HCT116 (cell line): ENCODE measurements at regions not wholly inside any gene's neighbourhood (a gene's known extent, or its start where the extent isn't known, plus 50 kb on each side); places are given as distances from the start of the nearest gene placed in this dataset.

ENCODE experiments used
- ATAC-seq: fragments of 200-7000 bp; cut with Tn5 transposase; 2 replicates; pipeline ENCODE4 v1.9.1; 2020; ENCODE audit warnings: mild to moderate bottlenecking, moderate library complexity
- BruUV-seq: library from RNA; stranded (reverse); fragments of 400-500 nt; replicated peaks from 2 replicates; lab custom pipeline; 2021; lab: Mats Ljungman, UMichigan
- CTCF ChIA-PET: fragments of 300-600 bp; sonication (Branson Sonifier 250); formaldehyde crosslinking; loops from one replicate; lab custom pipeline; 2021; ENCODE audit warnings: antibody characterized with exemption; lab: Charles Lee
- POLR2A ChIA-PET: fragments of 300-600, 350-600 bp; sonication (Branson Sonifier 250); formaldehyde crosslinking; loops from one replicate; lab custom pipeline; 2021; ENCODE audit warnings: antibody characterized with exemption; lab: Charles Lee
- RAD21 ChIA-PET, 2 experiments: fragments of 300-600 bp; sonication (Branson Sonifier 250); formaldehyde crosslinking; loops; one replicate each; lab custom pipeline; 2023; ENCODE audit warnings: low total read pairs in 2 of 2; ENCODE audit not compliant: uncharacterized antibody in 2 of 2, unreplicated experiment in 2 of 2, low non-redundant PET in 1 of 2; lab: Charles Lee
- DNase-seq: peaks from one replicate; pipeline ENCODE4 v3.0.0-alpha.2; 2010; ENCODE audit warnings: low read depth, low spot score
- H2AFZ ChIP-seq: fragments of 200-600 bp; shearing (Covaris generic), sonication (generic); 2 replicates; pipeline ENCODE4 v1.6.1; 2017; ENCODE audit warnings: low read depth, mixed run types, mixed read lengths, antibody characterized with exemption, low read length; ENCODE audit not compliant: poor library complexity, severe bottlenecking
- H3K27ac ChIP-seq: 2 replicates; pipeline ENCODE4 v1.5.1; 2012; ENCODE audit warnings: low read depth, low read length
- H3K27me3 ChIP-seq: fragments of 200-600 bp; sonication (generic); 2 replicates; pipeline ENCODE4 v1.6.1; 2016; ENCODE audit warnings: mixed run types, low read length, mixed read lengths; ENCODE audit not compliant: insufficient read depth
- H3K36me3 ChIP-seq, 2 experiments: fragments of 200-500 bp in 1 of 2; fragments of 200-600 bp in 1 of 2; sonication (Bioruptor generic) in 1 of 2; sonication (generic) in 1 of 2; 2 replicates each; pipeline versions ENCODE4 v1.5.1 to v1.6.1; 2014 to 2016; ENCODE audit warnings: low read length in 2 of 2, inconsistent platforms in 1 of 2, mixed read lengths in 1 of 2, mixed run types in 1 of 2; ENCODE audit not compliant: insufficient read depth in 2 of 2, control insufficient read depth in 1 of 2
- H3K4me1 ChIP-seq, 2 experiments: fragments of 200-600 bp in 1 of 2; sonication (generic) in 1 of 2; 2 replicates each; pipeline versions ENCODE4 v1.5.1 to v1.6.1; 2012 to 2017; ENCODE audit warnings: low read length in 2 of 2, inconsistent platforms in 1 of 2, mild to moderate bottlenecking in 1 of 2, mixed read lengths in 1 of 2, mixed run types in 1 of 2, moderate library complexity in 1 of 2; ENCODE audit not compliant: insufficient read depth in 2 of 2, control insufficient read depth in 1 of 2
- H3K4me2 ChIP-seq: fragments of 200-600 bp; sonication (generic); 2 replicates; pipeline ENCODE4 v1.6.1; 2017; ENCODE audit warnings: mixed run types, low read length, mixed read lengths
- H3K4me3 ChIP-seq, 2 experiments: fragments of 200-600 bp in 1 of 2; sonication (generic) in 1 of 2; replicated peaks in 1 of 2; 2 replicates each; pipeline ENCODE4 v1.5.1; 2011 to 2016; ENCODE audit warnings: low read length in 2 of 2, control low read depth in 1 of 2, low read depth in 1 of 2, mild to moderate bottlenecking in 1 of 2, mixed read lengths in 1 of 2, mixed run types in 1 of 2
- H3K79me2 ChIP-seq: fragments of 200-600 bp; sonication (generic); 2 replicates; pipeline ENCODE4 v1.6.1; 2017; ENCODE audit warnings: mild to moderate bottlenecking, mixed run types, low read length, moderate library complexity, mixed read lengths; ENCODE audit not compliant: insufficient read depth
- H3K9ac ChIP-seq: fragments of 200-600 bp; sonication (generic); 2 replicates; pipeline ENCODE4 v1.6.1; 2016; ENCODE audit warnings: low read length, mixed read lengths
- H3K9me2 ChIP-seq: fragments of 200-600 bp; sonication (generic), shearing (Covaris generic); 2 replicates; pipeline ENCODE4 v1.6.1; 2017; ENCODE audit warnings: mixed run types, mild to moderate bottlenecking, moderate library complexity; ENCODE audit not compliant: insufficient read depth
- H3K9me3 ChIP-seq, 2 experiments: fragments of 200-500 bp in 1 of 2; fragments of 200-600 bp in 1 of 2; sonication (Bioruptor generic) in 1 of 2; sonication (generic) in 1 of 2; 2 replicates each; pipeline ENCODE4 v1.6.1; 2014 to 2017; ENCODE audit warnings: low read length in 2 of 2, mixed read lengths in 2 of 2, inconsistent platforms in 1 of 2, low read depth in 1 of 2, mild to moderate bottlenecking in 1 of 2, mixed run types in 1 of 2, moderate library complexity in 1 of 2; ENCODE audit not compliant: control insufficient read depth in 1 of 2, insufficient read depth in 1 of 2
- H4K20me1 ChIP-seq: fragments of 200-600 bp; sonication (generic), shearing (Covaris generic); 2 replicates; pipeline ENCODE4 v1.6.1; 2017; ENCODE audit warnings: mixed run types, mild to moderate bottlenecking, moderate library complexity; ENCODE audit not compliant: insufficient read depth
- EGR1 ChIP-seq: IDR thresholded peaks from 2 replicates; pipeline ENCODE4 v1.6.1; 2012; ENCODE audit warnings: low read depth
- EZH2 ChIP-seq: fragments of 200-600 bp; sonication (generic); IDR thresholded peaks from 2 replicates; pipeline ENCODE4 v1.6.1; 2017; ENCODE audit warnings: antibody characterized with exemption, mixed run types
- FOSL1 ChIP-seq: IDR thresholded peaks from 2 replicates; pipeline ENCODE4 v1.6.1; 2012; ENCODE audit warnings: low read depth
- JUND ChIP-seq: IDR thresholded peaks from 2 replicates; pipeline ENCODE4 v1.6.1; 2012
- MAX ChIP-seq: IDR thresholded peaks from 2 replicates; pipeline ENCODE4 v1.6.1; 2012
- POLR2A ChIP-seq: IDR thresholded peaks from 2 replicates; pipeline ENCODE4 v1.7.0; 2011; ENCODE audit warnings: borderline replicate concordance; ENCODE audit not compliant: insufficient read depth, insufficient read length; ENCODE audit errors: extremely low read depth
- POLR2AphosphoS5 ChIP-seq: IDR thresholded peaks from 2 replicates; pipeline ENCODE4 v1.6.1; 2011; ENCODE audit warnings: mild to moderate bottlenecking, low read depth, low read length, moderate library complexity
- RAD21 ChIP-seq: IDR thresholded peaks from 2 replicates; pipeline ENCODE4 v1.6.1; 2012; ENCODE audit warnings: low read depth, mild to moderate bottlenecking
- REST ChIP-seq: IDR thresholded peaks from 2 replicates; pipeline ENCODE4 v1.6.1; 2012; ENCODE audit warnings: low read depth
- TCF7L2 ChIP-seq: IDR thresholded peaks from 2 replicates; pipeline ENCODE4 v1.7.0; 2011; ENCODE audit warnings: borderline replicate concordance, inconsistent platforms; ENCODE audit not compliant: insufficient read depth, insufficient read length; ENCODE audit errors: extremely low read depth
- intact Hi-C: fragments of 100-400 bp; cut with micrococcal nuclease; formaldehyde crosslinking; loops from 2 replicates; pipeline ENCODE4 v1.10.0; 2022

DNA sequence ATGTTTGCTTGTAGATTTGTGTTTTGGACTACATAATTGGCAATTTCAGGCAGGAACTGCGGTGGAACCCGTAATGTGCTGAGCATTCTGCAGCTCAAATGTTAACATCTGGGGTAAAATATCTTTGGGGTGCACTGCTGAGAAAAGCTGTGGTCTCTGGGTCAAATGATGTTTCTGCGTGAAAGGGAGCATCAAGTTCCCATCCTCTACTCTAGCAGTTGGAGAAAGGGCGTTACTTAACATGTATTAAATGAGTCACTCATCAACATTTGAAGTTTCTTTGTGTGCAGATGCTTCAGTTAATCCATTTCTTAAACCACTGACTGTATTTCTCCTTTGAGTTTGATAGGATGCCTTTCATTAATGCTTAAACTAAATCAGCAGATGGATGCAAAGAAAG lies 273.1 kb upstream of the PITRM1 start:
- BruUV-seq: no TSS peak
- DNase-seq: no peak
- no peak overlapping the region for H2AFZ ChIP-seq
- POLR2A ChIA-PET: no interaction called here
- H3K79me2 ChIP-seq: no peaks in the 10 kb centered on the region
- H3K36me3 ChIP-seq: no peaks in the 10 kb centered on the region
- ATAC-seq: no peak
- no peaks in the 10 kb centered on the region for H3K9me2 ChIP-seq
- H3K4me3 ChIP-seq: no peak overlapping the region
- H3K27ac ChIP-seq: no peak overlapping the region
- no peak overlapping the region for H3K4me2 ChIP-seq
- no peaks in the 10 kb centered on the region for H3K27me3 ChIP-seq
- no peak for TF ChIP-seq TCF7L2
- RAD21 ChIA-PET: no interaction called here
- intact Hi-C loops: no loop called here
- no peak overlapping the region for H3K9ac ChIP-seq
- CTCF ChIA-PET: no interaction called here
- H4K20me1 ChIP-seq: no peaks in the 10 kb centered on the region
- H3K9me3 ChIP-seq: no peaks in the 10 kb centered on the region
- no peaks in the 10 kb centered on the region for H3K4me1 ChIP-seq

- RAD21 ChIA-PET: no interaction called here
- intact Hi-C loops: no loop called here
These were observed 269.9 kb upstream of the PITRM1 start for GRCh38 chr10:3442451-3442990.

DNA sequence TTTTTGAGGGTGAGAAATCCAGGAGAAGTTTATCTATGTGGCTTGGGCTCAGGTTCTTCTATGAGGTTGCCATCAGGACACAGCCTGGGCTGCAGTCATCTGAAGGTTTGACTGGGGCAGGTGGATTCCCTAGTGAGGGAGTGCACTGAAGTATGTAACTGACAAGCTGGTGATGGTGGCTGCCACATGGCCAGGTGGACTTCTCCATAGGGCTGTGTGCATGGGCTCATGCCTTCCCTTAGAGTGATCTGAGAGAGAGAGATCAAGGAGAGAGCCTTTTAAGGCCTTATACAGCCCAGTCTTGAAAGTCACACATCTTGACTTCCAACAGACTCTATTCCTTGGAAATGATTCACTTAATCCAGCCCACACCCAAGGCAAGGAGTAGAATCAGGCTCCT lies 266.6 kb upstream of the PITRM1 start:
- H3K4me2 ChIP-seq: no peak overlapping the region
- no peaks in the 10 kb centered on the region for H3K9me3 ChIP-seq
- no TSS peak for BruUV-seq
- ATAC-seq (no peak), DNase-seq (no peak)
- H3K4me3 ChIP-seq: no peak overlapping the region
- H3K36me3 ChIP-seq: no peaks in the 10 kb centered on the region
- ChIA-PET RAD21 (no interaction called here), CTCF (no interaction called here), POLR2A (no interaction called here)
- no peaks in the 10 kb centered on the region for H4K20me1 ChIP-seq
- H3K9ac ChIP-seq: no peak overlapping the region
- no peaks in the 10 kb centered on the region for H3K79me2 ChIP-seq
- intact Hi-C loops: no loop called here
- no peaks in the 10 kb centered on the region for H3K4me1 ChIP-seq
- no peaks in the 10 kb centered on the region for H3K27me3 ChIP-seq
- H3K9me2 ChIP-seq: no peaks in the 10 kb centered on the region
- no peak overlapping the region for H3K27ac ChIP-seq
- H2AFZ ChIP-seq: no peak overlapping the region
- no peak for TF ChIP-seq RAD21
- no peak for TF ChIP-seq POLR2AphosphoS5
- no peak for TF ChIP-seq JUND
- no peak for TF ChIP-seq EGR1
- no peak for TF ChIP-seq FOSL1
- no peak for TF ChIP-seq REST
- no peak for TF ChIP-seq MAX
- no peak for TF ChIP-seq POLR2A

More at GRCh38 chr10:3442451-3442990, 269.9 kb upstream of the PITRM1 start:
- no TSS peak for BruUV-seq
- Histone ChIP-seq H2AFZ (no peak overlapping the region), H3K4me3 (no peak overlapping the region), H4K20me1 (no peaks in the 10 kb centered on the region), H3K4me2 (no peak overlapping the region), H3K27me3 (no peaks in the 10 kb centered on the region), H3K9me2 (no peaks in the 10 kb centered on the region), H3K9ac (no peak overlapping the region), H3K9me3 (no peaks in the 10 kb centered on the region), H3K4me1 (no peaks in the 10 kb centered on the region), H3K79me2 (no peaks in the 10 kb centered on the region), H3K36me3 (no peaks in the 10 kb centered on the region), H3K27ac (no peak overlapping the region)
- POLR2A ChIA-PET: no interaction called here
- no peak for TF ChIP-seq EZH2
- CTCF ChIA-PET: no interaction called here
- ATAC-seq (no peak), DNase-seq (no peak)
